Right lobe of liver (tissue), 4 donors: ENCODE measurements at regions not wholly inside any gene's neighbourhood (a gene's known extent, or its start where the extent isn't known, plus 50 kb on each side); places are given as distances from the start of the nearest gene placed in this dataset.

Source experiments
- POLR2A ChIP-seq: fragments of 450-650 bp; IDR thresholded peaks from one replicate; pipeline ENCODE4 v1.6.1; 2017; ENCODE audit warnings: antibody characterized with exemption, mild to moderate bottlenecking
- TF ChIP-seq, protein P1 (sequence below), 4 donors: fragments of 200-600 bp in 3 of 4; fragments of 450-650 bp in 1 of 4; IDR thresholded peaks; one replicate each; pipeline versions ENCODE4 v1.5.1 to v1.8.0; 2016 to 2022; ENCODE audit warnings: antibody characterized with exemption in 4 of 4, mild to moderate bottlenecking in 2 of 4
- donor health status: DM: no; HTN: no; CAD: no.
- donor health status: DM: no; HTN: no; CAD: no.
- donor health status: DM: no; HTN: yes; CAD: no.

DNA sequence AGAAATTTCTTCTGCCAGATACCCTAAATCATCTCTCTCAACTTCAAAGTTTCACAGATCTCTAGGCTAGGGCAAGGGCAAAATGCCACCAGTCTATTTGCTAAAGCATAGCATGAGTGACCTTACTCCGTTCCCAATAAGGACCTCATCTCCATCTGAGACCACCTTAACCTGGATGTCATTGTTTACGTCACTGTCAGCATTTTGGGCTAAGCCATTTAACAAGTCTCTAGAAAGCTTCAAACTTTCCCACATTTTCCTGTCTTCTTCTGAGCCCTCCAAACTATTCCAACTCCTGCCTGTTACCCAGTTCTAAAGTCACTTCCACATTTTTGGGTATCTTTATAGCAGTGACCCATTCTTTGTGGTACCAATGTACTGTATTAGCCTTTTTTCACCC lies 259.2 kb upstream of the KITLG start:
- TF ChIP-seq, protein P1, sequence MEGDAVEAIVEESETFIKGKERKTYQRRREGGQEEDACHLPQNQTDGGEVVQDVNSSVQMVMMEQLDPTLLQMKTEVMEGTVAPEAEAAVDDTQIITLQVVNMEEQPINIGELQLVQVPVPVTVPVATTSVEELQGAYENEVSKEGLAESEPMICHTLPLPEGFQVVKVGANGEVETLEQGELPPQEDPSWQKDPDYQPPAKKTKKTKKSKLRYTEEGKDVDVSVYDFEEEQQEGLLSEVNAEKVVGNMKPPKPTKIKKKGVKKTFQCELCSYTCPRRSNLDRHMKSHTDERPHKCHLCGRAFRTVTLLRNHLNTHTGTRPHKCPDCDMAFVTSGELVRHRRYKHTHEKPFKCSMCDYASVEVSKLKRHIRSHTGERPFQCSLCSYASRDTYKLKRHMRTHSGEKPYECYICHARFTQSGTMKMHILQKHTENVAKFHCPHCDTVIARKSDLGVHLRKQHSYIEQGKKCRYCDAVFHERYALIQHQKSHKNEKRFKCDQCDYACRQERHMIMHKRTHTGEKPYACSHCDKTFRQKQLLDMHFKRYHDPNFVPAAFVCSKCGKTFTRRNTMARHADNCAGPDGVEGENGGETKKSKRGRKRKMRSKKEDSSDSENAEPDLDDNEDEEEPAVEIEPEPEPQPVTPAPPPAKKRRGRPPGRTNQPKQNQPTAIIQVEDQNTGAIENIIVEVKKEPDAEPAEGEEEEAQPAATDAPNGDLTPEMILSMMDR (IDR thresholded peaks at IDR 0.05): no peak
- no peak for TF ChIP-seq POLR2A
